Caco-2 (cell line): ENCODE measurements at regions not wholly inside any gene's neighbourhood (a gene's known extent, or its start where the extent isn't known, plus 50 kb on each side); places are given as distances from the start of the nearest gene placed in this dataset.
A peak's percentile ranks its signal among the peaks of the same experiment; 100 is the strongest.

Source experiments
- BruUV-seq: library from RNA; stranded (reverse); fragments of 400-500 nt; replicated peaks from 2 replicates; lab custom pipeline; 2021; lab: Mats Ljungman, UMichigan
- CTCF ChIA-PET: fragments of 300-600 bp; sonication (Branson Sonifier 250); formaldehyde crosslinking; loops from one replicate; lab custom pipeline; 2022; ENCODE audit warnings: antibody characterized with exemption; lab: Charles Lee
- POLR2A ChIA-PET: fragments of 300-600 bp; sonication (Branson Sonifier 250); formaldehyde crosslinking; loops from one replicate; lab custom pipeline; 2022; ENCODE audit warnings: antibody characterized with exemption; lab: Charles Lee
- DNase-seq, 2 experiments: peaks; one replicate each; pipeline versions ENCODE4 v3.0.0 to v3.0.0-alpha.2; 2020 to 2022
- H3K27me3 ChIP-seq: replicated peaks from 2 replicates; pipeline ENCODE4 v1.6.0; 2011; ENCODE audit warnings: low read length; ENCODE audit not compliant: control insufficient read depth, insufficient read depth
- H3K36me3 ChIP-seq: 2 replicates; pipeline ENCODE4 v1.5.1; 2011; ENCODE audit warnings: low read length; ENCODE audit not compliant: control insufficient read depth, insufficient read depth
- H3K4me1 ChIP-seq: fragments of 250-450 bp; sonication (Bioruptor Pico); 2 replicates; pipeline ENCODE4 v1.5.1; 2020; ENCODE audit warnings: mild to moderate bottlenecking
- H3K4me3 ChIP-seq: 2 replicates; pipeline ENCODE4 v1.5.1; 2011; ENCODE audit warnings: low read depth, mild to moderate bottlenecking, control low read depth, low read length
- H3K9me3 ChIP-seq: fragments of 250-450 bp; sonication (Bioruptor Pico); 2 replicates; pipeline ENCODE4 v1.5.1; 2020; ENCODE audit warnings: mild to moderate bottlenecking, moderate library complexity
- H3K27ac Mint-ChIP-seq: one replicate; pipeline ENCODE4 v1.8.0; 2022; ENCODE audit warnings: mixed read lengths; ENCODE audit not compliant: unreplicated experiment
- H3K27me3 Mint-ChIP-seq: one replicate; pipeline ENCODE4 v1.8.0; 2022; ENCODE audit warnings: mixed read lengths; ENCODE audit not compliant: insufficient read depth, unreplicated experiment
- H3K36me3 Mint-ChIP-seq: one replicate; pipeline ENCODE4 v1.8.0; 2022; ENCODE audit warnings: mild to moderate bottlenecking, mixed read lengths; ENCODE audit not compliant: insufficient read depth, unreplicated experiment
- H3K4me1 Mint-ChIP-seq: one replicate; pipeline ENCODE4 v1.8.0; 2022; ENCODE audit warnings: low read depth, mixed read lengths; ENCODE audit not compliant: unreplicated experiment
- H3K4me3 Mint-ChIP-seq: one replicate; pipeline ENCODE4 v1.8.0; 2022; ENCODE audit warnings: mild to moderate bottlenecking, moderate library complexity, mixed read lengths; ENCODE audit not compliant: unreplicated experiment
- H3K9me3 Mint-ChIP-seq: one replicate; pipeline ENCODE4 v1.8.0; 2022; ENCODE audit warnings: mixed read lengths; ENCODE audit not compliant: unreplicated experiment
- intact Hi-C: fragments of 100-400 bp; cut with micrococcal nuclease; formaldehyde crosslinking; loops from one replicate; pipeline ENCODE4 v1.10.0; 2022; ENCODE audit not compliant: unreplicated experiment
- TF ChIP-seq, protein P1 (sequence below), 2 experiments: fragments of 200-600 bp in 1 of 2; IDR thresholded peaks; 1 replicate in 1 of 2; 2 replicates in 1 of 2; pipeline versions ENCODE4 v1.5.1 to v1.8.0; 2011 to 2022; ENCODE audit warnings: antibody characterized with exemption in 1 of 2, control low read depth in 1 of 2, inconsistent platforms in 1 of 2, low read depth in 1 of 2, low read length in 1 of 2, mild to moderate bottlenecking in 1 of 2, moderate library complexity in 1 of 2; ENCODE audit not compliant: insufficient read depth in 1 of 2, severe bottlenecking in 1 of 2, unreplicated experiment in 1 of 2

GRCh38 chr5:156043351-156043750 is 283.6 kb upstream of the SGCD start:
- no peaks in the 10 kb centered on the region for H3K36me3 ChIP-seq
- H3K4me1 ChIP-seq: peaks cover 13% of the 10 kb centered on the region
- DNase-seq: no peak
- TF ChIP-seq, protein P1, sequence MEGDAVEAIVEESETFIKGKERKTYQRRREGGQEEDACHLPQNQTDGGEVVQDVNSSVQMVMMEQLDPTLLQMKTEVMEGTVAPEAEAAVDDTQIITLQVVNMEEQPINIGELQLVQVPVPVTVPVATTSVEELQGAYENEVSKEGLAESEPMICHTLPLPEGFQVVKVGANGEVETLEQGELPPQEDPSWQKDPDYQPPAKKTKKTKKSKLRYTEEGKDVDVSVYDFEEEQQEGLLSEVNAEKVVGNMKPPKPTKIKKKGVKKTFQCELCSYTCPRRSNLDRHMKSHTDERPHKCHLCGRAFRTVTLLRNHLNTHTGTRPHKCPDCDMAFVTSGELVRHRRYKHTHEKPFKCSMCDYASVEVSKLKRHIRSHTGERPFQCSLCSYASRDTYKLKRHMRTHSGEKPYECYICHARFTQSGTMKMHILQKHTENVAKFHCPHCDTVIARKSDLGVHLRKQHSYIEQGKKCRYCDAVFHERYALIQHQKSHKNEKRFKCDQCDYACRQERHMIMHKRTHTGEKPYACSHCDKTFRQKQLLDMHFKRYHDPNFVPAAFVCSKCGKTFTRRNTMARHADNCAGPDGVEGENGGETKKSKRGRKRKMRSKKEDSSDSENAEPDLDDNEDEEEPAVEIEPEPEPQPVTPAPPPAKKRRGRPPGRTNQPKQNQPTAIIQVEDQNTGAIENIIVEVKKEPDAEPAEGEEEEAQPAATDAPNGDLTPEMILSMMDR (IDR thresholded peaks at IDR 0.05; ENCODE audit: insufficient read depth in 1 of 2, low read depth in 1 of 2, low read length in 1 of 2, severe bottlenecking in 1 of 2, unreplicated experiment in 1 of 2): no peak
- Mint-ChIP-seq H3K27ac (no peak overlapping the region), H3K4me1 (peaks cover 13% of the 10 kb centered on the region), H3K36me3 (no peaks in the 10 kb centered on the region), H3K4me3 (no peak overlapping the region), H3K9me3 (peaks cover 22% of the 10 kb centered on the region), H3K27me3 (no peaks in the 10 kb centered on the region)
- no peak overlapping the region for H3K4me3 ChIP-seq
- CTCF ChIA-PET: no interaction called here
- no TSS peak for BruUV-seq
- POLR2A ChIA-PET: no interaction called here
- intact Hi-C loops: no loop called here
- H3K9me3 ChIP-seq: no peaks in the 10 kb centered on the region
- no peaks in the 10 kb centered on the region for H3K27me3 ChIP-seq

GRCh38 chr5:156051972-156052371 is 275.0 kb upstream of the SGCD start:
- peak; percentile 34 to 50 for DNase-seq
- Mint-ChIP-seq H3K4me3 (no peak overlapping the region), H3K36me3 (no peaks in the 10 kb centered on the region), H3K27ac (no peak overlapping the region), H3K4me1 (peaks cover 13% of the 10 kb centered on the region), H3K27me3 (no peaks in the 10 kb centered on the region), H3K9me3 (peaks cover 9% of the 10 kb centered on the region)
- ChIA-PET CTCF (interaction anchor here (1.1 kb wide), 1 partner anchor 108 kb away, joined by 4 read pairs; no protein-coding TSS in a partner anchor), POLR2A (no interaction called here)
- H3K4me3 ChIP-seq: no peak overlapping the region
- H3K4me1 ChIP-seq: no peaks in the 10 kb centered on the region
- BruUV-seq: no TSS peak
- intact Hi-C loops: loop anchor here (1.0 kb wide), 1 partner anchor 108 kb away; no protein-coding TSS in a partner anchor
- H3K27me3 ChIP-seq: no peaks in the 10 kb centered on the region
- no peaks in the 10 kb centered on the region for H3K36me3 ChIP-seq
- TF ChIP-seq, protein P1 (IDR thresholded peaks at IDR 0.05; ENCODE audit: insufficient read depth in 1 of 2, low read depth in 1 of 2, low read length in 1 of 2, severe bottlenecking in 1 of 2, unreplicated experiment in 1 of 2): no peak
- no peaks in the 10 kb centered on the region for H3K9me3 ChIP-seq

DNA sequence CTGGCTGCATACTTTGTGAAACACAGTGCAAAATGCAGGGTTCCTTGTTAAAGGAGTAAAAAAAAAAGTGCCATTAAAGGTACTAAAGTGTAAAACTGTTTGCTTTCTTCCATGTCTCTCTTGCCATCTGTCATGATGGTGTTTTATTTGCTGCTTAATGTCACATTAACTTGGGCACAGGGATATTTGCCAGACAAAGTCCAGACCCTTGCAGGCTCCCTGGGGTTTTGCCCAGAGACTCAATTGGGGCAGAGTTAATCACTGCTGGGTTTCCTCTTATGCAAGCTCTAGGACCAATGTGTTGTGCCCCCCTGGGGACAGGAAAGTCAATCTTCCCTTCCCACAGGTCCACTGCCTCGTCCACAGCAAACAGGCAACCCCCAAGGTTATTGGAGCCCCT is 274.3 kb upstream of the SGCD start:
- Mint-ChIP-seq H3K9me3 (peaks cover 2% of the 10 kb centered on the region), H3K36me3 (no peaks in the 10 kb centered on the region), H3K4me3 (no peak overlapping the region), H3K27ac (no peak overlapping the region), H3K27me3 (no peaks in the 10 kb centered on the region), H3K4me1 (peaks cover 13% of the 10 kb centered on the region)
- no TSS peak for BruUV-seq
- POLR2A ChIA-PET: no interaction called here
- Histone ChIP-seq H3K4me1 (no peaks in the 10 kb centered on the region), H3K36me3 (no peaks in the 10 kb centered on the region), H3K4me3 (no peak overlapping the region), H3K27me3 (no peaks in the 10 kb centered on the region), H3K9me3 (no peaks in the 10 kb centered on the region)
- intact Hi-C loops: loop anchor here (1.0 kb wide), 1 partner anchor 108 kb away; no protein-coding TSS in a partner anchor
- CTCF ChIA-PET: no interaction called here
- TF ChIP-seq, protein P1 (IDR thresholded peaks at IDR 0.05; ENCODE audit: insufficient read depth in 1 of 2, low read depth in 1 of 2, low read length in 1 of 2, severe bottlenecking in 1 of 2, unreplicated experiment in 1 of 2): no peak
- no peak for DNase-seq
